ENCODE measurements at regions not wholly inside any gene's neighbourhood (a gene's known extent, or its start where the extent isn't known, plus 50 kb on each side); places are given as distances from the start of the nearest gene placed in this dataset.

DNA sequence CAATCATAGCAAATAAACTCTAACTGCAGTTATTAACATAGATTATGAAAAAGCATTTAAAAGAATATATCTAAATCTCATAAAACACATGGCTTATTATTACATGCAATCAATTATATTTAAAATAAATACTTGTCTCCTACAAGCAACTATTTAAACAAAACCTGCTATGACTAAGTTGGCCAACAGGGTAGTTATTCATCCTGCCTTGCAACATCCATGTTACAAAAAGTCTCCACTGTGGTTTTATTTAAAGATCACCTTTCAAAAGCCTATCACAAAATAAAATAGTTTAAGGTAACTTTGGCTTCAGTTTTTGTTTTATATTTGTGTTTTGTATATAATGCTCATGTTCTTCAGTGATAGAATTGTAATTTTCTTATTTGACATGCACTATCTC, 1127.0 kb upstream of the MAP3K7 start:
- TF ChIP-seq POLR2AphosphoS5 (IDR thresholded peaks at IDR 0.05) = no peak
- TF ChIP-seq, protein P1, sequence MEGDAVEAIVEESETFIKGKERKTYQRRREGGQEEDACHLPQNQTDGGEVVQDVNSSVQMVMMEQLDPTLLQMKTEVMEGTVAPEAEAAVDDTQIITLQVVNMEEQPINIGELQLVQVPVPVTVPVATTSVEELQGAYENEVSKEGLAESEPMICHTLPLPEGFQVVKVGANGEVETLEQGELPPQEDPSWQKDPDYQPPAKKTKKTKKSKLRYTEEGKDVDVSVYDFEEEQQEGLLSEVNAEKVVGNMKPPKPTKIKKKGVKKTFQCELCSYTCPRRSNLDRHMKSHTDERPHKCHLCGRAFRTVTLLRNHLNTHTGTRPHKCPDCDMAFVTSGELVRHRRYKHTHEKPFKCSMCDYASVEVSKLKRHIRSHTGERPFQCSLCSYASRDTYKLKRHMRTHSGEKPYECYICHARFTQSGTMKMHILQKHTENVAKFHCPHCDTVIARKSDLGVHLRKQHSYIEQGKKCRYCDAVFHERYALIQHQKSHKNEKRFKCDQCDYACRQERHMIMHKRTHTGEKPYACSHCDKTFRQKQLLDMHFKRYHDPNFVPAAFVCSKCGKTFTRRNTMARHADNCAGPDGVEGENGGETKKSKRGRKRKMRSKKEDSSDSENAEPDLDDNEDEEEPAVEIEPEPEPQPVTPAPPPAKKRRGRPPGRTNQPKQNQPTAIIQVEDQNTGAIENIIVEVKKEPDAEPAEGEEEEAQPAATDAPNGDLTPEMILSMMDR (IDR thresholded peaks at IDR 0.05) = no peak
- Histone ChIP-seq H3K9me3 (no peaks in the 10 kb centered on the region), H3K4me1 (no peaks in the 10 kb centered on the region)

DNA sequence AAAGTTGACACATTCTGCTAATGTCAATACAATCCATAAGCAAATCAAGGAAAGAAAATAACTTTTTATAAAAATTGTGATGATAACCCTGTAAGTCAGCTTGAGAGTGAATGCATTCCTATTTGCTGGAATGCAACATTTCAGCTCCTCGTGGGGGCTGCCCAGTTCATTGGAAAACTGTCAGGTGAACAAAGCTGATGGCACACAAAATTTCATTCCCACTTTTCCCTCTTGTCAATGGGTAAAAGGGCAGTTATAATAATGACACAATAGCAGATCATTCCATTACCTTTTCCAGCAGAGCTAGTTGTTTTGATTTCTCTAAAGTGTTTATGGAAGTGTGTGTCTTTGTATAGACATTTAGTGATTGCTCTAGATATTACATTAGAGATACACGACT, 1124.6 kb upstream of the MAP3K7 start:
- no peak overlapping the region for H3K4me3 ChIP-seq
- H3K27me3 ChIP-seq = no peaks in the 10 kb centered on the region
- DNase-seq (ENCODE audit: low spot score in 2 of 2) = no peak
- no peaks in the 10 kb centered on the region for H3K4me1 ChIP-seq
- TF ChIP-seq, protein P1 (IDR thresholded peaks at IDR 0.05) = no peak
- TF ChIP-seq POLR2AphosphoS5 (IDR thresholded peaks at IDR 0.05) = no peak
- TF ChIP-seq POLR2A (IDR thresholded peaks at IDR 0.05) = no peak
- intact Hi-C loops (cut with DNase I; ENCODE audit: low total_unique reads) = no loop called here
- no peaks in the 10 kb centered on the region for H3K36me3 ChIP-seq
- no peaks in the 10 kb centered on the region for H3K9me3 ChIP-seq
- no peak overlapping the region for H3K27ac ChIP-seq

More for the DNA sequence above, 1127.0 kb upstream of the MAP3K7 start:
- no peak overlapping the region for H3K27ac ChIP-seq
- H3K27me3 ChIP-seq = no peaks in the 10 kb centered on the region
- DNase-seq (ENCODE audit: low spot score in 2 of 2) = no peak
- no peak overlapping the region for H3K4me3 ChIP-seq
- no peaks in the 10 kb centered on the region for H3K36me3 ChIP-seq
- intact Hi-C loops (cut with DNase I; ENCODE audit: low total_unique reads) = no loop called here

DNA sequence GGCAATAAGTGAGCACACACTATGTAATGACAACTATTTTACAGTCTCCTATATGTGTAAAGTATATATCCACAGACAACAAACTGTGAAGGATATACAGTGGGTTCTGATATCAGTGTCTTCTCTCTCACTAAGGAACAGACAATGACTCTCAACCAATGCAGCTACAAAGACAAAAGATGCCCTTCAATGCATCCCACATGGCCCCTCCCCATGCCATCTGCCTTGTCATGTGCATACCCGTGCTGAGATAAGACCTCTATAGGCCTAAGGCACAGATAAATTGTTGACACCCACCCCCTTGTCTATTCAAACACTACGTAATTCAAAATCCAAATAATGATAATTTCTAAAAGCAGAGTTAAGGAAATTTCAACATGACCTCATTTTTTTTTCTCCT, 1123.5 kb upstream of the MAP3K7 start:
- intact Hi-C loops (cut with DNase I; ENCODE audit: low total_unique reads) = no loop called here

DNA sequence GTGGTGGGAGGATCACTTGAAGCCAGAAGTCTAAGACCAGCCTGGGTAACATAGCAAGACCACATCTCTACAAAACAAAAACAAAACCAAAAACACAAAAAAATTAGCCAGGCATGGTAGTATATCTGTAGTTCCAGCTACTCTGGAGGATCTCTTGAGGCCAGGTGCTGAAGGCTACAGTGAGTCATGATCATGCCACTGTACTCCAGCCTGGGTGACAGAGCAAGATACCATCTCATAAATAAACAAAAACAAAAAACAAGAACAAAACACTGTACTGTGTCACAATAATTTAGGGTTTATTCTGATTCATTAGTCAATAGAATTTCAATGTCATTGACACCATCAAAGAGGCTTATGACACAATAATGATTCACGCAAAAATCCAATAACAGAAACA, 1121.7 kb upstream of the MAP3K7 start:
- H3K27ac ChIP-seq = no peak overlapping the region
- no peak for TF ChIP-seq POLR2AphosphoS5 (IDR thresholded peaks at IDR 0.05)
- no peak for TF ChIP-seq POLR2A (IDR thresholded peaks at IDR 0.05)
- TF ChIP-seq, protein P1 (IDR thresholded peaks at IDR 0.05) = no peak
- H3K9me3 ChIP-seq = no peaks in the 10 kb centered on the region
- H3K4me1 ChIP-seq = no peaks in the 10 kb centered on the region
- H3K27me3 ChIP-seq = no peaks in the 10 kb centered on the region
- intact Hi-C loops (cut with DNase I; ENCODE audit: low total_unique reads) = no loop called here
- no peaks in the 10 kb centered on the region for H3K36me3 ChIP-seq
- H3K4me3 ChIP-seq = no peak overlapping the region
- DNase-seq (ENCODE audit: low spot score in 2 of 2) = no peak

More for the DNA sequence above, 1123.5 kb upstream of the MAP3K7 start:
- Histone ChIP-seq H3K9me3 (no peaks in the 10 kb centered on the region), H3K27me3 (no peaks in the 10 kb centered on the region), H3K36me3 (no peaks in the 10 kb centered on the region), H3K4me1 (no peaks in the 10 kb centered on the region), H3K4me3 (no peak overlapping the region), H3K27ac (no peak overlapping the region)
- no peak for DNase-seq (ENCODE audit: low spot score in 2 of 2)
- TF ChIP-seq POLR2A (IDR thresholded peaks at IDR 0.05) (no peak), POLR2AphosphoS5 (IDR thresholded peaks at IDR 0.05) (no peak)
- TF ChIP-seq, protein P1 (IDR thresholded peaks at IDR 0.05) = no peak

DNA sequence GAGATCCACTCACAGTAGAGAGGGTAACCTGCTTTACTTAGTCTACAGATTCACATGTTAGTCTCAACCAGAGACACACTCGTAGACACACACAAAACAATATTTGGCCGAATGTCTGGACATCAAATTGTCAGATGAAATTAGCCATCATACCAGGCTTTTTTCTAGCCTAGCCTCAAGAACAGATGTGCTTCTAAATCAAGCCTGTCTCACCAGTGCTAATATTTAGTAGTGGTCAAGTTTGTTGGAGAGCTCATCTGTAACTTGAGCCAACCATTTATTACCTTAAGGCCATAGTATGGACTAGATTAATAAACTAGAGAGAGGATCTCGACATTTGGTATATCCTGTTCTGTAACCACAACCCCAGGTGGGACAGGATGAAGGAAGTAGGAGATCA, 1118.8 kb upstream of the MAP3K7 start:
- no peak for DNase-seq (ENCODE audit: low spot score in 2 of 2)
- Histone ChIP-seq H3K27ac (no peak overlapping the region), H3K27me3 (no peaks in the 10 kb centered on the region), H3K4me3 (no peak overlapping the region), H3K9me3 (no peaks in the 10 kb centered on the region), H3K36me3 (no peaks in the 10 kb centered on the region), H3K4me1 (no peaks in the 10 kb centered on the region)
- TF ChIP-seq POLR2A (IDR thresholded peaks at IDR 0.05) (no peak), POLR2AphosphoS5 (IDR thresholded peaks at IDR 0.05) (no peak)
- TF ChIP-seq, protein P1 (IDR thresholded peaks at IDR 0.05) = no peak
- intact Hi-C loops (cut with DNase I; ENCODE audit: low total_unique reads) = no loop called here

All from breast epithelium (tissue), 4 donors.